ENCODE measurements at regions not wholly inside any gene's neighbourhood (a gene's known extent, or its start where the extent isn't known, plus 50 kb on each side); places are given as distances from the start of the nearest gene placed in this dataset.

DNA sequence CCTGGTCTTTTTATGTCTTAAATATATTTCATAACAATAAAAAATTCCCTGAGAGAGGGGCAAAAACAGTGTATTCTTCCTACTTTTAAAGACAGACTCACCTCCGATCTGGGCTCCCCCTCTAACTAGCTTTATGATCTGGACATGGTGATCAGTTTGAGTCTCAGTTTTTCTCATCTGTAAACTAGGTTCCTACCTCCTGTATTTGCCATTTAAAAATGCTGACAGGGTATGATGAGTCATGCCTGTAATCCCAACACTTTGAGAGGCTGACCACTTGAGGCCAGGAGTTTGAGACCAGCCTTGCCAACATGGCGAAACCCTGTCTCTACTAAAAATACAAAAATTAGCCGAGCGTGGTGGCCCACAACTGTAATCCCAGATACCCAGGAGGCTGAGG lies 114.8 kb upstream of the LHX5 start:
- no peak for TF ChIP-seq ZNF561 (tag by site-specific recombination; IDR thresholded peaks at IDR 0.05; ENCODE audit: borderline replicate concordance)
- no peak for TF ChIP-seq ZNF530 (tag by site-specific recombination; IDR thresholded peaks at IDR 0.05; ENCODE audit: low read depth)
- no peak for TF ChIP-seq SCRT1 (tag by site-specific recombination; IDR thresholded peaks at IDR 0.05; ENCODE audit: borderline replicate concordance)
- TF ChIP-seq ZNF114 (tag by site-specific recombination; IDR thresholded peaks at IDR 0.05), result no peak
- no peak for TF ChIP-seq ZNF433 (tag by site-specific recombination; IDR thresholded peaks at IDR 0.05; ENCODE audit: low read depth)
- no peak for TF ChIP-seq GLIS2 (tag by site-specific recombination; IDR thresholded peaks at IDR 0.05)
- TF ChIP-seq ZNF48 (tag by site-specific recombination; IDR thresholded peaks at IDR 0.05), result no peak
- no peak for TF ChIP-seq ZBTB20 (tag by site-specific recombination; IDR thresholded peaks at IDR 0.05)
- TF ChIP-seq, protein P1, sequence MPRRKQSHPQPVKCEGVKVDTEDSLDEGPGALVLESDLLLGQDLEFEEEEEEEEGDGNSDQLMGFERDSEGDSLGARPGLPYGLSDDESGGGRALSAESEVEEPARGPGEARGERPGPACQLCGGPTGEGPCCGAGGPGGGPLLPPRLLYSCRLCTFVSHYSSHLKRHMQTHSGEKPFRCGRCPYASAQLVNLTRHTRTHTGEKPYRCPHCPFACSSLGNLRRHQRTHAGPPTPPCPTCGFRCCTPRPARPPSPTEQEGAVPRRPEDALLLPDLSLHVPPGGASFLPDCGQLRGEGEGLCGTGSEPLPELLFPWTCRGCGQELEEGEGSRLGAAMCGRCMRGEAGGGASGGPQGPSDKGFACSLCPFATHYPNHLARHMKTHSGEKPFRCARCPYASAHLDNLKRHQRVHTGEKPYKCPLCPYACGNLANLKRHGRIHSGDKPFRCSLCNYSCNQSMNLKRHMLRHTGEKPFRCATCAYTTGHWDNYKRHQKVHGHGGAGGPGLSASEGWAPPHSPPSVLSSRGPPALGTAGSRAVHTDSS (tag by site-specific recombination; IDR thresholded peaks at IDR 0.05), result no peak
- no peak for TF ChIP-seq ZNF600 (tag by site-specific recombination; IDR thresholded peaks at IDR 0.05)
- no peak for TF ChIP-seq YY2 (tag by site-specific recombination; IDR thresholded peaks at IDR 0.05)
- TF ChIP-seq ZNF202 (tag by site-specific recombination; IDR thresholded peaks at IDR 0.05; ENCODE audit: borderline replicate concordance), result no peak
- TF ChIP-seq, protein P2, sequence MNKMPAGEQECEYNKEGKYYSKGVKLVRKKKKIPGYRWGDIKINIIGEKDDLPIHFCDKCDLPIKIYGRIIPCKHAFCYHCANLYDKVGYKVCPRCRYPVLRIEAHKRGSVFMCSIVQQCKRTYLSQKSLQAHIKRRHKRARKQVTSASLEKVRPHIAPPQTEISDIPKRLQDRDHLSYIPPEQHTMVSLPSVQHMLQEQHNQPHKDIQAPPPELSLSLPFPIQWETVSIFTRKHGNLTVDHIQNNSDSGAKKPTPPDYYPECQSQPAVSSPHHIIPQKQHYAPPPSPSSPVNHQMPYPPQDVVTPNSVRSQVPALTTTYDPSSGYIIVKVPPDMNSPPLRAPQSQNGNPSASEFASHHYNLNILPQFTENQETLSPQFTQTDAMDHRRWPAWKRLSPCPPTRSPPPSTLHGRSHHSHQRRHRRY (tag by site-specific recombination; IDR thresholded peaks at IDR 0.05), result no peak
- no peak for TF ChIP-seq ZNF121 (tag by site-specific recombination; IDR thresholded peaks at IDR 0.05)
- TF ChIP-seq ZSCAN16 (tag by site-specific recombination; IDR thresholded peaks at IDR 0.05), result no peak
- no peak for TF ChIP-seq ZSCAN30 (tag by site-specific recombination; IDR thresholded peaks at IDR 0.05)
- TF ChIP-seq ZNF624 (tag by site-specific recombination; IDR thresholded peaks at IDR 0.05), result no peak
- TF ChIP-seq, protein P3, sequence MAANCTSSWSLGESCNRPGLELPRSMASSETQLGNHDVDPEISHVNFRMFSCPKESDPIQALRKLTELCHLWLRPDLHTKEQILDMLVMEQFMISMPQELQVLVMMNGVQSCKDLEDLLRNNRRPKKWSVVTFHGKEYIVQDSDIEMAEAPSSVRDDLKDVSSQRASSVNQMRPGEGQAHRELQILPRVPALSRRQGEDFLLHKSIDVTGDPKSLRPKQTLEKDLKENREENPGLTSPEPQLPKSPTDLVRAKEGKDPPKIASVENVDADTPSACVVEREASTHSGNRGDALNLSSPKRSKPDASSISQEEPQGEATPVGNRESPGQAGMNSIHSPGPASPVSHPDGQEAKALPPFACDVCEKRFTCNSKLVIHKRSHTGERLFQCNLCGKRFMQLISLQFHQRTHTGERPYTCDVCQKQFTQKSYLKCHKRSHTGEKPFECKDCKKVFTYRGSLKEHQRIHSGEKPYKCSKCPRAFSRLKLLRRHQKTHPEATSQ (tag by site-specific recombination; IDR thresholded peaks at IDR 0.05), result no peak
- Histone ChIP-seq H3K36me3 (ENCODE audit: control insufficient read depth in 2 of 2, insufficient read depth in 1 of 2, low read length in 2 of 2) (no peaks in the 10 kb centered on the region), H3K4me3 (ENCODE audit: low read depth, low read length) (no peak overlapping the region), H3K9me3 (ENCODE audit: control insufficient read depth, insufficient read depth, low read depth, low read length) (no peaks in the 10 kb centered on the region), H3K27ac (ENCODE audit: extremely low read depth, low read depth, low read length) (no peak overlapping the region), H3K4me1 (ENCODE audit: control insufficient read depth, insufficient read depth, low read length) (no peaks in the 10 kb centered on the region)
- ChIA-PET POLR2A (no interaction called here), CTCF (no interaction called here)

DNA sequence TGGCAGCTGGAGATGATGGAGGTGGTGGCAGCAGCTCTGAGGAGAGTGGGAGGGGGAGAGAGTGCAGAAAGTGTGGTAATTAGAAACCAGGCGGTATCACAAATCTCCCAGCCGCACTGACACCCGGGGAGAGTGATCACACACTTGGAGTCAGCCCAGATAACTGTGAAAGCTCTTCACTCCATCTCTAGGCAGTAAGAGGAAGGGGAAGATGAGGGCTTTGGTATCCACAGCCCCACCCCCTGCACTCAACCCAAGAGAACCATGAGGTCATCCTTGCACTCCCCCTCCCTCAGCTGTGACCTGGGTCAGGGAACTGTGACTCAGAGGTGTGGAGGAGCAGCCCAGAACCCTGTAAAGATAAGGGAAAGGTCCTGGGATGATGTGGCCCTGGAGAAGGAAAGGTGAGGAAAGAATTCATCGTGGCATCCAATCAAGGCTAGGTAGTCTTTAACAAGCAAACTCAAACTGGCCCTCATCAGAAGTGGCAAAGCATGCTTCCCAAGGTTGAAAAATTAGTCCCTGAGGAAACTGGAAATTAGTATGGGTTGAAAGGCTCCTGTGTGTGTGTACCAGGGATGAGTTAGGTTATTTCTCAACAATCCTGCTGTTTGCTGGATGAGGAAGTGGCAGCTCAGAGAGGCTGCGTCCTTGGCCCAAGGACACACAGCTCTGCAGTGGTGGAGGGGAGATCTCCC lies 111.0 kb upstream of the LHX5 start:
- ChIA-PET CTCF (interaction anchor here (1.5 kb wide), 1 partner anchor 121 kb away, joined by 4 read pairs; no protein-coding TSS in a partner anchor), POLR2A (no interaction called here)
- Histone ChIP-seq H3K36me3 (ENCODE audit: control insufficient read depth in 2 of 2, insufficient read depth in 1 of 2, low read length in 2 of 2) (no peaks in the 10 kb centered on the region), H3K4me1 (ENCODE audit: control insufficient read depth, insufficient read depth, low read length) (no peaks in the 10 kb centered on the region), H3K9me3 (ENCODE audit: control insufficient read depth, insufficient read depth, low read depth, low read length) (no peaks in the 10 kb centered on the region), H3K27ac (ENCODE audit: extremely low read depth, low read depth, low read length) (no peak overlapping the region), H3K4me3 (ENCODE audit: low read depth, low read length) (no peak overlapping the region)
- TF ChIP-seq EGR2 (tag by site-specific recombination; IDR thresholded peaks at IDR 0.05; ENCODE audit: low read depth) (peak; percentile 71), ZFP37 (tag by site-specific recombination; IDR thresholded peaks at IDR 0.05) (0 out of 2 replicates have a peak, but pooled peaks have one; percentile 32), ZBTB21 (tag by site-specific recombination; IDR thresholded peaks at IDR 0.05) (peak; percentile 79), GLIS1 (tag by site-specific recombination; IDR thresholded peaks at IDR 0.05) (0 out of 2 replicates have a peak, but pooled peaks have one; percentile 30), ZXDB (tag by site-specific recombination; IDR thresholded peaks at IDR 0.05) (no peak), ZNF629 (tag by site-specific recombination; IDR thresholded peaks at IDR 0.05) (0 out of 2 replicates have a peak, but pooled peaks have one; percentile 29), REPIN1 (tag by site-specific recombination; IDR thresholded peaks at IDR 0.05; ENCODE audit: low read depth) (no peak), PRDM1 (tag by site-specific recombination; IDR thresholded peaks at IDR 0.05) (0 out of 2 replicates have a peak, but pooled peaks have one; percentile 43), ZFHX2 (tag by site-specific recombination; conservative IDR thresholded peaks at IDR 0.05) (peak; percentile 41)
- TF ChIP-seq, protein P4, sequence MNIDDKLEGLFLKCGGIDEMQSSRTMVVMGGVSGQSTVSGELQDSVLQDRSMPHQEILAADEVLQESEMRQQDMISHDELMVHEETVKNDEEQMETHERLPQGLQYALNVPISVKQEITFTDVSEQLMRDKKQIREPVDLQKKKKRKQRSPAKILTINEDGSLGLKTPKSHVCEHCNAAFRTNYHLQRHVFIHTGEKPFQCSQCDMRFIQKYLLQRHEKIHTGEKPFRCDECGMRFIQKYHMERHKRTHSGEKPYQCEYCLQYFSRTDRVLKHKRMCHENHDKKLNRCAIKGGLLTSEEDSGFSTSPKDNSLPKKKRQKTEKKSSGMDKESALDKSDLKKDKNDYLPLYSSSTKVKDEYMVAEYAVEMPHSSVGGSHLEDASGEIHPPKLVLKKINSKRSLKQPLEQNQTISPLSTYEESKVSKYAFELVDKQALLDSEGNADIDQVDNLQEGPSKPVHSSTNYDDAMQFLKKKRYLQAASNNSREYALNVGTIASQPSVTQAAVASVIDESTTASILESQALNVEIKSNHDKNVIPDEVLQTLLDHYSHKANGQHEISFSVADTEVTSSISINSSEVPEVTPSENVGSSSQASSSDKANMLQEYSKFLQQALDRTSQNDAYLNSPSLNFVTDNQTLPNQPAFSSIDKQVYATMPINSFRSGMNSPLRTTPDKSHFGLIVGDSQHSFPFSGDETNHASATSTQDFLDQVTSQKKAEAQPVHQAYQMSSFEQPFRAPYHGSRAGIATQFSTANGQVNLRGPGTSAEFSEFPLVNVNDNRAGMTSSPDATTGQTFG (tag by site-specific recombination; IDR thresholded peaks at IDR 0.05; ENCODE audit: borderline replicate concordance), result no peak
- TF ChIP-seq, protein P5, sequence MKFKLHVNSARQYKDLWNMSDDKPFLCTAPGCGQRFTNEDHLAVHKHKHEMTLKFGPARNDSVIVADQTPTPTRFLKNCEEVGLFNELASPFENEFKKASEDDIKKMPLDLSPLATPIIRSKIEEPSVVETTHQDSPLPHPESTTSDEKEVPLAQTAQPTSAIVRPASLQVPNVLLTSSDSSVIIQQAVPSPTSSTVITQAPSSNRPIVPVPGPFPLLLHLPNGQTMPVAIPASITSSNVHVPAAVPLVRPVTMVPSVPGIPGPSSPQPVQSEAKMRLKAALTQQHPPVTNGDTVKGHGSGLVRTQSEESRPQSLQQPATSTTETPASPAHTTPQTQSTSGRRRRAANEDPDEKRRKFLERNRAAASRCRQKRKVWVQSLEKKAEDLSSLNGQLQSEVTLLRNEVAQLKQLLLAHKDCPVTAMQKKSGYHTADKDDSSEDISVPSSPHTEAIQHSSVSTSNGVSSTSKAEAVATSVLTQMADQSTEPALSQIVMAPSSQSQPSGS (tag by site-specific recombination; IDR thresholded peaks at IDR 0.05; ENCODE audit: low read depth), result 0 out of 2 replicates have a peak, but pooled peaks have one; percentile 11

Data from HEK293 (cell line).